HuH-7 (cell line): ENCODE measurements at regions not wholly inside any gene's neighbourhood (a gene's known extent, or its start where the extent isn't known, plus 50 kb on each side); places are given as distances from the start of the nearest gene placed in this dataset.

Source experiments
- DNase-seq: peaks from one replicate; pipeline ENCODE4 v3.0.0; 2011; ENCODE audit warnings: low spot score

GRCh38 chr5:52728224-52728623 is 59.5 kb upstream of the ITGA1 start:
- DNase-seq = no peak

GRCh38 chr5:52728686-52729085 is 59.0 kb upstream of the ITGA1 start:
- no peak for DNase-seq

- no peak for DNase-seq
Measured at GRCh38 chr5:52731274-52732027, 56.3 kb upstream of the ITGA1 start.

- no peak for DNase-seq
Measured at GRCh38 chr5:52734557-52734956, 53.2 kb upstream of the ITGA1 start.

- no peak for DNase-seq
Measured at GRCh38 chr5:52735139-52735538, 52.6 kb upstream of the ITGA1 start.
